Parathyroid adenoma (tissue), 2 donors: ENCODE measurements at regions not wholly inside any gene's neighbourhood (a gene's known extent, or its start where the extent isn't known, plus 50 kb on each side); places are given as distances from the start of the nearest gene placed in this dataset.

Experiments used
- H2AFZ ChIP-seq: fragments of 300-600 bp; sonication (generic); one replicate; pipeline ENCODE4 v1.7.0; 2017; ENCODE audit warnings: antibody characterized with exemption, mild to moderate bottlenecking
- H3K27ac ChIP-seq: fragments of 300-600 bp; sonication (generic); one replicate; pipeline ENCODE4 v1.7.0; 2017
- H3K27me3 ChIP-seq: fragments of 300-600 bp; sonication (generic); one replicate; pipeline ENCODE4 v1.7.0; 2017; ENCODE audit warnings: low read length; ENCODE audit not compliant: control insufficient read depth, insufficient read depth
- H3K36me3 ChIP-seq: fragments of 300-600 bp; sonication (generic); one replicate; pipeline ENCODE4 v1.7.0; 2017; ENCODE audit warnings: low read length; ENCODE audit not compliant: control insufficient read depth, insufficient read depth
- H3K4me1 ChIP-seq: fragments of 300-600 bp; sonication (generic); one replicate; pipeline ENCODE4 v1.7.0; 2017; ENCODE audit warnings: control low read depth
- H3K4me2 ChIP-seq: fragments of 300-600 bp; sonication (generic); one replicate; pipeline ENCODE4 v1.7.0; 2017; ENCODE audit warnings: low read length
- H3K4me3 ChIP-seq: fragments of 300-600 bp; sonication (generic); one replicate; pipeline ENCODE4 v1.7.0; 2017; ENCODE audit warnings: low read depth, low read length
- H3K79me2 ChIP-seq: fragments of 300-600 bp; sonication (generic); one replicate; pipeline ENCODE4 v1.7.0; 2017; ENCODE audit warnings: control low read depth
- H3K9ac ChIP-seq: fragments of 300-600 bp; sonication (generic); one replicate; pipeline ENCODE4 v1.7.0; 2017; ENCODE audit warnings: mild to moderate bottlenecking
- H3K9me3 ChIP-seq: fragments of 300-600 bp; sonication (generic); one replicate; pipeline ENCODE4 v1.7.0; 2017; ENCODE audit warnings: low read length; ENCODE audit not compliant: control insufficient read depth
- CTCF ChIP-seq: fragments of 300-600 bp; sonication (generic); IDR thresholded peaks from one replicate; pipeline ENCODE4 v1.7.0; 2017; ENCODE audit warnings: antibody characterized with exemption, mild to moderate bottlenecking
- donor health status: primary hyperparathyroidism.

DNA sequence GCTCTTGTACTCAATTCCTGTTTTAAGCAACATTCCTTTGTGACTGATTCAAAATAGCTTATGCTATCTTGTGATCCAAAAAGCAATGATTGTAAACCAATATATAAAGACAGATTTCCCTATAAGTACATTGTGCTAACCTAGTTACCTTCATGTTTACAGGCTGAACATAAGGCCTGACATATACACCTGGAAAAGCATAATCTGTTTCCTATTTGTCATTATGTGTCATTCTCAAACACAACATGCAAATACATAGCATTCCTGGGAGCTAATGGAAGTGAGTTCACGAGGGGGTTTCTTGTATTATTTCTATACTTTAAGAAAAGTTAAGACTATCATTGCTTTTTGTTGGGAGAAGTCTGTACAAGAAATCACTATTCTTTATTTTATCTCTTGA is 638.1 kb upstream of the AGA start:
- no peaks in the 10 kb centered on the region for H3K4me1 ChIP-seq
- H3K4me3 ChIP-seq, result no peak overlapping the region
- no peak overlapping the region for H3K9ac ChIP-seq
- no peak for TF ChIP-seq CTCF
- H3K9me3 ChIP-seq, result no peaks in the 10 kb centered on the region
- no peaks in the 10 kb centered on the region for H3K36me3 ChIP-seq
- H3K27me3 ChIP-seq, result no peaks in the 10 kb centered on the region
- no peak overlapping the region for H3K4me2 ChIP-seq
- no peak overlapping the region for H2AFZ ChIP-seq
- no peaks in the 10 kb centered on the region for H3K79me2 ChIP-seq
- no peak overlapping the region for H3K27ac ChIP-seq

- no peaks in the 10 kb centered on the region for H3K4me1 ChIP-seq
- H3K79me2 ChIP-seq, result no peaks in the 10 kb centered on the region
- H3K9me3 ChIP-seq, result no peaks in the 10 kb centered on the region
- no peak for TF ChIP-seq CTCF
- no peak overlapping the region for H3K27ac ChIP-seq
- H3K36me3 ChIP-seq, result no peaks in the 10 kb centered on the region
- H3K4me3 ChIP-seq, result no peak overlapping the region
- no peak overlapping the region for H2AFZ ChIP-seq
- H3K27me3 ChIP-seq, result no peaks in the 10 kb centered on the region
- no peak overlapping the region for H3K4me2 ChIP-seq
- H3K9ac ChIP-seq, result no peak overlapping the region
These were observed 638.9 kb upstream of the AGA start for GRCh38 chr4:178081176-178081575.

GRCh38 chr4:178081896-178082295 is 639.7 kb upstream of the AGA start:
- H3K9ac ChIP-seq, result no peak overlapping the region
- H2AFZ ChIP-seq, result no peak overlapping the region
- no peaks in the 10 kb centered on the region for H3K4me1 ChIP-seq
- H3K4me3 ChIP-seq, result no peak overlapping the region
- no peak overlapping the region for H3K27ac ChIP-seq
- H3K36me3 ChIP-seq, result no peaks in the 10 kb centered on the region
- H3K9me3 ChIP-seq, result no peaks in the 10 kb centered on the region
- no peak for TF ChIP-seq CTCF
- no peak overlapping the region for H3K4me2 ChIP-seq
- no peaks in the 10 kb centered on the region for H3K27me3 ChIP-seq
- no peaks in the 10 kb centered on the region for H3K79me2 ChIP-seq

GRCh38 chr4:178082906-178083305 is 640.7 kb upstream of the AGA start:
- H3K79me2 ChIP-seq, result no peaks in the 10 kb centered on the region
- no peak overlapping the region for H3K4me2 ChIP-seq
- H3K9me3 ChIP-seq, result no peaks in the 10 kb centered on the region
- no peak for TF ChIP-seq CTCF
- no peak overlapping the region for H3K9ac ChIP-seq
- no peak overlapping the region for H3K4me3 ChIP-seq
- no peak overlapping the region for H2AFZ ChIP-seq
- no peaks in the 10 kb centered on the region for H3K4me1 ChIP-seq
- H3K27me3 ChIP-seq, result no peaks in the 10 kb centered on the region
- H3K27ac ChIP-seq, result no peak overlapping the region
- no peaks in the 10 kb centered on the region for H3K36me3 ChIP-seq

DNA sequence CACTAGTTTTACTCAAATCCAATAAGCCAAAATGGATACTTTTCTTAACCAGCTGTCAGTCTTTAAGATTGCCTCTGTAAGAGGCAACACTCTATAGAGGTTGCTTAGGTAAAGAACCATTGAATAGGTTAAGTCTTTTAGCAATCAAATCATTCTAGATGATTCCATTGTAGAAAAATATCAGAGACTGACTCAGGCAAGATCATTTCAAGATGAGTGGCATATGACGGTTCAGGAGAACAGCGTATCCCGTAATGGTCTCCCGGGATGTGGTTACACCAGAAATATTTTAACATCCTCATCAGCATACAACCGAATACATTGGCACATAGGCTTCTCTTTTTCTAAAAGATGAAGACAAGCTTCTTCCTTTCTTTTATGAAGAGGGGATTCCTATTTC is 641.7 kb upstream of the AGA start:
- no peak for TF ChIP-seq CTCF
- H2AFZ ChIP-seq, result no peak overlapping the region
- H3K27me3 ChIP-seq, result no peaks in the 10 kb centered on the region
- no peaks in the 10 kb centered on the region for H3K79me2 ChIP-seq
- H3K4me1 ChIP-seq, result no peaks in the 10 kb centered on the region
- H3K36me3 ChIP-seq, result no peaks in the 10 kb centered on the region
- no peak overlapping the region for H3K9ac ChIP-seq
- no peaks in the 10 kb centered on the region for H3K9me3 ChIP-seq
- no peak overlapping the region for H3K4me3 ChIP-seq
- no peak overlapping the region for H3K27ac ChIP-seq
- H3K4me2 ChIP-seq, result no peak overlapping the region
